AG04449 (cell line): ENCODE measurements at regions not wholly inside any gene's neighbourhood (a gene's known extent, or its start where the extent isn't known, plus 50 kb on each side); places are given as distances from the start of the nearest gene placed in this dataset.
A peak's percentile ranks its signal among the peaks of the same experiment; 100 is the strongest.
"Not testable (repeated sequence)": the region's sequence is repeated elsewhere in the genome, so short reads cannot be mapped to it uniquely, and the experiment has no call there.

ENCODE experiments used
- CTCF ChIA-PET: fragments of 350-600 bp; formaldehyde crosslinking; extraction: SDS; loops from one replicate; lab custom pipeline; 2021; ENCODE audit warnings: antibody characterized with exemption; lab: Yijun Ruan, JAX
- POLR2A ChIA-PET: fragments of 400-600, 350-600 bp; formaldehyde crosslinking; extraction: SDS; loops from one replicate; lab custom pipeline; 2020; ENCODE audit warnings: antibody characterized with exemption, inconsistent platforms; lab: Yijun Ruan, JAX
- DNase-seq: peaks from one replicate; pipeline ENCODE4 v3.0.0-alpha.2; 2010; ENCODE audit warnings: low read depth, low spot score
- H3K4me3 ChIP-seq: 2 replicates; pipeline ENCODE4 v1.5.1; 2011; ENCODE audit warnings: low read depth, mild to moderate bottlenecking, control low read depth, low read length
- TF ChIP-seq, protein P1 (sequence below): IDR thresholded peaks from one replicate; pipeline ENCODE4 v1.5.1; 2011; ENCODE audit warnings: mild to moderate bottlenecking, moderate library complexity, low read length, control low read depth, inconsistent platforms; ENCODE audit not compliant: insufficient read depth; ENCODE audit errors: missing control alignments

DNA sequence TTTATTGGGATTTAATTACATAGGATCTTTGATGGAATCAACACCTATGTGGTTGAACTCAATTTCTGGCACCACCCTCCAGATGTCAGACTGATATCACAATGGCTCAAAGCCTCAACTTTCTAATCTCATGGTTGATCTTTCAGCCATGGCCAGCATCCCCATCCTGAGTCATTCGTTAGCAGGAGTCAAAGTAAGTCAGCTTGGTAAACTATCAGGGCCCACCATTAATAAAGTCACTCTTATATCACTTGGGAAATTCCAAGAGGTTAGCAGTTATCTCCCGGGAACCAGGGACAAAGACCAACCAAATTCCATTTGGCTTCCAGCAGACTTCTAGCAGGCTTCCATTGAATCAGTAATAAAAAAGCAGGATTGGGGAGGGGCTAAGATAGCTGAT, 50.7 kb upstream of the TNFSF4 start:
- CTCF ChIA-PET, result interaction anchor here (1.0 to 5.6 kb wide), 6 partner anchors 11 to 513 kb away, joined by 3 to 36 read pairs (median 6); partner anchors contain the start of gene TNFSF4
- no peak overlapping the region for H3K4me3 ChIP-seq
- POLR2A ChIA-PET, result no interaction called here
- no peak for DNase-seq
- TF ChIP-seq, protein P1, sequence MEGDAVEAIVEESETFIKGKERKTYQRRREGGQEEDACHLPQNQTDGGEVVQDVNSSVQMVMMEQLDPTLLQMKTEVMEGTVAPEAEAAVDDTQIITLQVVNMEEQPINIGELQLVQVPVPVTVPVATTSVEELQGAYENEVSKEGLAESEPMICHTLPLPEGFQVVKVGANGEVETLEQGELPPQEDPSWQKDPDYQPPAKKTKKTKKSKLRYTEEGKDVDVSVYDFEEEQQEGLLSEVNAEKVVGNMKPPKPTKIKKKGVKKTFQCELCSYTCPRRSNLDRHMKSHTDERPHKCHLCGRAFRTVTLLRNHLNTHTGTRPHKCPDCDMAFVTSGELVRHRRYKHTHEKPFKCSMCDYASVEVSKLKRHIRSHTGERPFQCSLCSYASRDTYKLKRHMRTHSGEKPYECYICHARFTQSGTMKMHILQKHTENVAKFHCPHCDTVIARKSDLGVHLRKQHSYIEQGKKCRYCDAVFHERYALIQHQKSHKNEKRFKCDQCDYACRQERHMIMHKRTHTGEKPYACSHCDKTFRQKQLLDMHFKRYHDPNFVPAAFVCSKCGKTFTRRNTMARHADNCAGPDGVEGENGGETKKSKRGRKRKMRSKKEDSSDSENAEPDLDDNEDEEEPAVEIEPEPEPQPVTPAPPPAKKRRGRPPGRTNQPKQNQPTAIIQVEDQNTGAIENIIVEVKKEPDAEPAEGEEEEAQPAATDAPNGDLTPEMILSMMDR, result no peak

DNA sequence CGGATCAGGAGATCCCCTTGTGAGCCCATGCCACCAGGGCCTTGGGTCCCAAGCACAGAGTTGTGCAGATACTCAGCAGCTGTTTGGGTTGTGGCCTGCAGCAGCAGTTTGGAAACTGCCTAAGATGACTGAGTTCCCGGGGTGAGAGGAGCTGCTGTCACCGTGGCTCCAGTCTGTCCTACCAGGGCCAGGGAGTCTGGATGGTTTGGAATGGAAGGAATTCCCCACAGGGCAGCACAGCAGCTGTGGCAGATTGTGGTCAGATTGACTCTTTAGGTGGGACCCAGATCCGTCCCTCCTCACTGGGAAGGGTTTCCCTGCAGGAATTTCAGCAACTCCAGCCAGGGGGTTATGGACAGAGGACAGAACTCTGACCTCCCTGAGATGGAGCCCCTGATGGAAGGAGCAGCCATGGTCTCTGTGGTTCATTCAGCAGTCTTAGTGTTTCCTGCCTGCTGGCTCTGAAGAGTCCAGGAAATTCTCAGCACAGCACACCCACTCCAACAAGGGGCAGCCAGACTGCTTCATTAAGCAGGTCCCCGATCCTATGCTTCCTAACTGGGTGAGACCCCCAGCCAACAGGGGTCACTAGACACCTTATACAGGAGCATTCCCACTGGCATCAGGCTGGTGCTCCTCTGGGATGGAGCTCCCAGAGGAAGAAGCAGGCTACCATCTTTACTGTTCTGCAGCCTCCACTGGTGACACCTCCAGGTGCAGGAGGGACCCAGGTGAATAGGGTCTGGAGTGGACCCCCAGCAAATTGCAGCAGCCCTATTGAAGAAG, 51.5 kb upstream of the TNFSF4 start:
- ChIA-PET POLR2A (no interaction called here), CTCF (interaction anchor here (1.0 to 5.6 kb wide), 7 partner anchors 7 to 172 kb away, joined by 3 to 22 read pairs (median 4); partner anchors contain the start of gene TNFSF4)
- TF ChIP-seq, protein P1, result no peak
- H3K4me3 ChIP-seq, result no peak overlapping the region
- no peak for DNase-seq

DNA sequence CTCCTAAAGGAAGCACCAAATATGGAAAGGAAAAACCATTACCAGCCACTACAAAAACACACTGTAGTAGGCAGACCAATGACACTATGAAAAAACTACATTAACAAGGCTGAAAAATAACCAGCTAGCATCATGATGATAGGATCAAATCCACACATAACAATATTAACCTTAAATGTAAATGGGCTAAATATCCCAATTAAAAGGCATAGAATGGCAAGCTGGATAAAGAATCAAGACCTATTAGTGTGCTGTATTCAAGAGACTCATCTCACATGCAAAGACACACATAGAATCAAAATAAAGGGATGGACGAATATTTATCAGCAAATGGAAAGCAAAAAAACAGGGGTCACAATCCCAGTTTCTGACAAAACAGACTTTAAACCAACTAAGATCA, 53.2 kb upstream of the TNFSF4 start:
- H3K4me3 ChIP-seq, DNase-seq, POLR2A ChIA-PET: not testable (repeated sequence)
- CTCF ChIA-PET, result interaction anchor here (0.9 to 1.8 kb wide), 3 partner anchors 9 to 58 kb away, joined by 3 to 4 read pairs (median 4); no protein-coding TSS in a partner anchor

DNA sequence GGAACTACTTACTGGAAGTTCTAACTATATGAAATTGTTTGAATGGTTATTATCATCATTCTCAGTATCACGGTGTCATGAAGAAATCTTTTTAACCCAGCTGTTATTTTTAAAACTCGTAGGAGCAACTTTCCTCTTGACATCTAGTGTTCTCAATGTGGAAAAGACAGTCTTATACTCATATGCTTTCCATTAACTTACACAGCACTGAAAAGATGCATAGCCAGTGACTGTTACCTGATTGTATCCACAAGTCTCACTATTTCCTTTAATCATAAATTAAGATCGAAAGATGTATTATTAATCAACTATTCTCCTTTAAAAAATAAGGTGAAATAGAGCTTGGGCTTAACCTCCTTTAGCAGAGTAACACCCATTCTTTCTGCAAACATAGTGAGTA, 59.7 kb upstream of the TNFSF4 start:
- DNase-seq, result no peak
- H3K4me3 ChIP-seq, result no peak overlapping the region
- TF ChIP-seq, protein P1, result no peak
- ChIA-PET POLR2A (no interaction called here), CTCF (interaction anchor here (1.0 to 5.4 kb wide), 4 partner anchors 11 to 525 kb away, joined by 3 to 36 read pairs (median 6); no protein-coding TSS in a partner anchor)

DNA sequence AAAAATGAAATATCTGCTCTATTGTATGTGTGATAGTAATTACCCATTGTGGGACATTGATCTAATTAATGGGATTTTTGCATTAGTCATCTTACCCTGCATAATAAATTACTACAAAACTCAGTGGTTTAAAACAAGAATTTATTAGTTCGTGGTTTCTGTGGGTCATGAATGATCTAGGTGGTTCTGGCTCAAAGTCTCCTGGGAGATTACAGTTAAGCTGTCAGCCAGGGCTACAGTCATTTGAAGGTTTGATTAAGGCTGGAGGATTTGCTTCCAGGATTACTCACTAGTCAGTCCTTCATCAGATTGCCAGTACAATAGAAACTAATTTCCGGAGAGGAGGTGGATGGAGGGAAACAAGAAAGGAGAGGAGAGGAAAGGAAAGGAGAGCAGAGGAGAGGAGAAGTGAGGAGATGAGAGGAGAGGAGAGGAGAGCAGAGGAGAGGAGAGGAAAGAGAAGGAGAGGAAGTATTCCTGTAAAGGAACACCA, 60.4 kb upstream of the TNFSF4 start:
- DNase-seq, result peak; percentile 26
- ChIA-PET CTCF (interaction anchor here (1.0 to 5.4 kb wide), 3 partner anchors 12 to 526 kb away, joined by 3 to 36 read pairs (median 6); no protein-coding TSS in a partner anchor), POLR2A (interaction anchor here (0.7 kb wide), 1 partner anchor 142 kb away, joined by 3 read pairs; no protein-coding TSS in a partner anchor)
- TF ChIP-seq, protein P1, result no peak
- no peak overlapping the region for H3K4me3 ChIP-seq

DNA sequence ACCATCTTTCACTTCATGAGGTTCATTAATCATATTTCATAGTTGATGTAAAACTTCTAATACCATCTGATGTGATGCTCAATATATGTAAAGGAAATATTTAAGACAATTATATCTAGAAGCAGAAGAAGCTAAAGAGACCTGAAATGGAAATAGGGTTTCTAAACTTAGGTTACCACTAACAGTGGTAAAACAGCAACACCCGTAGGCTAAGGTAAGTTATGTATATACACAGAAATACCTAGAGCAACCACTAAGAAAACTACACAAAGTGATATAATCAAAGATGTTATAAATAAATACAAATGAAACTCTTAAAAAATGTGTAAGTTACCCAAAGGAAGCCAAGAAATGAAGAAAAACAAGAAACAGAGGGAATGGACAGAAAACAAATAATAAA, 61.1 kb upstream of the TNFSF4 start:
- CTCF ChIA-PET, result interaction anchor here (0.9 to 5.4 kb wide), 4 partner anchors 13 to 526 kb away, joined by 3 to 36 read pairs (median 5); no protein-coding TSS in a partner anchor
- no peak overlapping the region for H3K4me3 ChIP-seq
- DNase-seq, result no peak
- POLR2A ChIA-PET, result no interaction called here
- TF ChIP-seq, protein P1, result no peak
